SKM-1 treated with dmso at 0.1 percent for 144 hours (cell line): ENCODE measurements at regions not wholly inside any gene's neighbourhood (a gene's known extent, or its start where the extent isn't known, plus 50 kb on each side); places are given as distances from the start of the nearest gene placed in this dataset.

Experiments
- DNase-seq: peaks from one replicate; lab custom pipeline; 2025; ENCODE audit not compliant: unreplicated experiment; lab: John Stamatoyannopoulos, UW

DNA sequence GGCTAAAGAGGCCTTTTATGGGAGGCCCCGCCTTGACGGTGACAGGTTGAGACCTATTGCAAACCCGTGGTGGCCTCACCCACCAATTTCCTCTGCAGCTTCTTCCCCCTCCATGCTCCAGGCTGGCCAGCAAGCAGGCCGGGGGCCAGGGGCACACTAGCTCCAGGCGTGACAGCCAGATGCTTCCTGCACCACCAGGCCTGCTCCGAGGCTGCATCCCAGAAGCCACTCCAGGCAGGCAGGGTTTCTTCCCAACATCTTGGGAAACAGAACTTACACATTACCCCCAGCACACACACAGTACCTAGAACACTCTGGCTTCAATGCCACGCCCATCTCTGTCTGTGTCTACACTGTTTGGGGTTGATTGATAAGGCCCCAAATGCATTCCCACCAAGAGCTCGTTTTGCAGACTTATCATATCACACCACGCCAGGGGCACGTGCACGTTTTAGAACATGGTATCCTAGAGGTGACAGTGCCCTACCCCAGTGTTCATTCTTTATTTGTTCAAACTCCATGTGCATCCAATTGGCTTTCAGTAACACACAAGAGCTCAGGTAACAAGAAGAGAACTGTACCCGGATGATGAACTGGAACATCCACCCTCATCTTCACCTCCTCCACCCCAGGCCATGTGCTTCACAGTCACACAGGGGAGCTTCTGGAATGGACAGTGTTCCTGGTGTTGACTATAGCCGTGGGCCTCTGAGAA is 221.4 kb upstream of the RREB1 start:
- DNase-seq: peak; percentile 87

- no peak for DNase-seq
These were observed 220.9 kb upstream of the RREB1 start for GRCh38 chr6:6886886-6887285.

DNA sequence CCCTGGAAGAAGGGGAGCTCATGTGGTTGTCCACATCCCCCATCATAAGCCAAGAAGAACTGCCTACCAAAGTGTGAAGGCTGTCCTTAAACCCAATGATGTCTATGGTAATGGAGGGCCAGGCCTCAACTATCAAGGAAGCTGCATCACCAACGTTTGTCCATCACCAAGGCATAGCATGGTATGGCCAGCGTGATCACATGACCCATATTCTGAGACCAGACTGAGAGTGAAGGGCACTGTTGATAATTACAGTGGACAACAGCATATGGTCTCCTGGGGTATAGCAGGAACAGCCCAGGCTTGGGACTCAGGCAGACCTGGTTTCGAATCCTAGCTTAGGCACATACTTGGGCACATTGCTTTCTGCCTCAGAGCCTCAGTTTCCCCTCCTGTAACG is 218.2 kb upstream of the RREB1 start:
- no peak for DNase-seq

GRCh38 chr6:6890400-6890858 is 217.3 kb upstream of the RREB1 start:
- peak; percentile 74 for DNase-seq

DNA sequence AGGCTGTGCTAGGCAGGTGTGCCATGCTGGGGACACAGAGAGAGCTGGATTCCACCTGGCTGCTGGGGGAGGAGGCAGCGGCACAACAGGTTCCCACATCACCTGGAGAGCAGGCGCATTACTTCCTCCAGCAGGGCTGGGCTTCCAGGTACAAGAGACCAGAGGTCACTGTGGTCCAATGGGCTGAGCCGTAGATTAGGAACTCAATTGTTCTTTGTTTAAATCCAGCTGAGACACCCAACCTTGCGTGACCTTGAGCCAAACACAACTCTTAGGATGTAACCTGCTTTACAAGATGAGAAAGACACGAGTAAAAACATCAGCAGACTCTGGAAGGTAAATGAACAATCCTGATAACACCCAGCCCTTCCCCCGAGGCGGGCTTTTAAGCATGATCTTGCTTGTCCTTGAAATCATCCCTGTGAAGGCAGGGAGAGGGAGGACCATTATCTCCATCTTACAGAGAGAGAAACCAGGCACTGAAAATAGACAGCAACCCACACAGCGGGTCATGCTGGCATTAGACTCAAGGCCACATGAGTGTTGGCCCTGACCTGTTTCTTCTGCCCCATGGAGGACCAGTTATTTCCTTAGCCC is 216.5 kb upstream of the RREB1 start:
- DNase-seq: no peak

- DNase-seq: peak; percentile 77
These were observed 215.8 kb upstream of the RREB1 start for GRCh38 chr6:6891949-6892461.

- DNase-seq: no peak
These were observed 214.8 kb upstream of the RREB1 start for GRCh38 chr6:6892744-6893583.

- DNase-seq: no peak
These were observed 214.1 kb upstream of the RREB1 start for GRCh38 chr6:6893701-6894100.

DNA sequence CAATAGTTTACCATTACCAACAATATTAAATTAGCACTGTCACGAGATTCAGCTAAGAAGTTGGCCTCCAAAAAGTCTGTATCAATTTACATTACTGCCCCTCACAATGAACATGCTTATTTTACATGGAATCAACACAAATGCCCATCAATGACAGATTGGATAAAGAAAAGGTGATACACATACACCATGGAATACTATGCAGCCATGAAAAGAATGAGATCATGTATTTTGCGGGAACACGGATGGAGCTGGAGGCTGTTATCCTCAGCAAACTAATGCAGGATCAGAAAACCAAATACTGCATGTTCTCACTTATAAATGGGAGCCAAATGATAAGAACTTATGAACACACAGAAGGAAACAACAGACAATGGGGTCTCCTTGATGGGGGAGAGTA is 211.8 kb upstream of the RREB1 start:
- no peak for DNase-seq

DNA sequence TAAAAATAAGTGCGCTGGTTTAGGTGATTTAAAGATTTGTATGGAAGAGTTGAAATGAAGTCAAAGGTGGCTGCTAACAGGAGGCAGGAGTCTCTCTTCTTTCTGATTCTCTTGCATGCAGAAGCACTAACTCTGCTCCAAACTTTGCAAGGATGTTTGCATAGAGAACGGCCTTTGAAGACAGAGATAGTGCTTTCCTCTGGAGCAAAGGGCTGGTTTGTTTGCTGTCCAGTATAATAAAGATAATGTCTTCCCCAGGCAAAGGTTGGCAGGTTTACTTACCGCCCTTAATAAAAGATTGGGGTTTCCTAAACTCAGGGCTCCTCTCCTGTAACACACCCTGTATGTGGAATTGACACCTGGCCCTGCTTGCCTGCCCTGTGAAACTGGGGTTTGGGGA is 210.6 kb upstream of the RREB1 start:
- no peak for DNase-seq

- no peak for DNase-seq
These were observed 207.1 kb upstream of the RREB1 start for GRCh38 chr6:6900569-6901204.

- DNase-seq: no peak
These were observed 206.5 kb upstream of the RREB1 start for GRCh38 chr6:6901205-6901719.

DNA sequence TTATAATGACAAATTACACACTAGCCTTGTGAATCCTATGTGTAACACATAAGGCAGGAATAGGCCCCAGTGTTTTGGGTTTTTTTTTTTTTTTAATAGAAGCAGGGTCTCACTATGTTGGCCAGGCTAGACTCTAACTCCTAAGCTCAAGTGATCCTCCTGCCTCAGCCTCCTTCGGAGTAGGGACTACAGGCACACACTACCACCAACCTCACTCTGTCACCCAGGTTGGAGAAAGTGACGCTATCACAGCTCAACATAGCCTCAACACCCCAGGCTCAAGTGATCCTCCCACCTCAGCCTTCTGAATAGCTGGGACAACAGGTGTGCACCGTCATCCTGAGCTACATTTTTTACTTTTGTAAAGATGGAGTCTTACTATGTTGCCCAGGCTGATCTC is 205.8 kb upstream of the RREB1 start:
- DNase-seq: no peak

DNA sequence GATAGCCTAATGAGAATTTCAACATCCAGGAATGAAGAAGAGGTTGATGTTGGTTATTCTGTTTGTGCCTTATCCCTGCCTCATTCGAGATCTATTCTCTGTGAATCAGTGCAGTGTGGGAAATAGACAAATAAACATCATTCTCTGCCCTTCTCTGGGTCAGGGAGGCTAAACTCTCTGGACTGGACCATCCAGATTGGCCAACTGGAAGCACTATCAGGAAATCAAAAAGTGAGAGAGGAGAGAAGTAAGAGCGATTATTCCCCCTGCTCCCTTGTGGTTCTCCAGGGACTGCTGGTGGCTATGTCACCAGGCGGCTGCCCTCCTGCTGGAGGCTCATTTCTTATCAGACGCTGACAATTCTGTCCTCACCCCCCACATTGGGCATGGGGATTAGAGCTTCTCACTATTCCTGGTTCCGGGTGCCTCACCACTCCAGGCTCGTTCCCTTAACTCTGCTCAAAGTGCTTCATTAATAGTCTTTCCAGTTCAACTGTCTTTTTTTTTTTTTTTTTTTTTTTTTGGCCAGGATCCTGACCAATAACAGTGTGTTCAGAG is 201.7 kb upstream of the RREB1 start:
- no peak for DNase-seq

- no peak for DNase-seq
These were observed 201.1 kb upstream of the RREB1 start for GRCh38 chr6:6906570-6907213.

DNA sequence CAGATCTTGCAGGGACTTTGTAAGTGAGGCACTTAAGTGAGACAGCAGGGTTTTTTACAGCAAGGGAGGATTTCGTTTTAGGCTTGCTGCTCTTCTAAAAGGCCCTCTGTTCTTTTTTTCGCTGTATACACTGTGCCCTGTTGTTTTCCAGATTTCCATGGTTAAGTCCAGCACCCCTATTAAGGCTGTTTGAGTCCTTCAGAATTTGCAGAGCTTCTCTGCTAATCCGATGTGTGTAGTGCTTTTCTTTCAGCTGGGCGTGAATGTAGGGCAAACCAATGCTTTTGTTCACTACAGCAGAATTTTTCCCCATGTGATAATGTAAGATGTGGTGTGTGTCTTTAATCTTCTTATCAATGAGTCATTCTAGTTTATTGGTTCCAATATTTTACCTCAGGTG is 200.5 kb upstream of the RREB1 start:
- DNase-seq: no peak

DNA sequence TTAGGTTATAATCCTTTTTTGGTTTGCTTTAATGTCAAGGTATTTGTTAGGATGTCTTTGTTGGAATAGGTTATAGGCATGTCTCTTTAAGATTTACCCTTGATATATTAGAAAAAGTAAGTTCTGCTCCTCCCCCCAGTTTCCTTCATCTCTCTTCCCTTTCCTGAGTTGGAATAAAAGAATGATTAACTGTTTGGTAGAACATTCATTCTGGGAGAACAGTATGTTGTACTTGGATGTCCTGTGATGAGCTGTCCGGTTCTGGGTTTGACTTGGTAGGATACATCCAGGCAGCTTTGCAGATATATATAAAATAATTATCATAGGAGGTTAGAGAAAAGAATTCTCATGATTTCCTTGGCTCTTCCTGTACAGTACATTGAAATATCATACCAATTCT is 199.6 kb upstream of the RREB1 start:
- no peak for DNase-seq

- DNase-seq: no peak
These were observed 198.7 kb upstream of the RREB1 start for GRCh38 chr6:6909111-6909510.

- no peak for DNase-seq
These were observed 196.9 kb upstream of the RREB1 start for GRCh38 chr6:6910734-6911295.

- no peak for DNase-seq
These were observed 196.4 kb upstream of the RREB1 start for GRCh38 chr6:6911391-6911790.
